IMR-90 (cell line): ENCODE measurements at regions not wholly inside any gene's neighbourhood (a gene's known extent, or its start where the extent isn't known, plus 50 kb on each side); places are given as distances from the start of the nearest gene placed in this dataset.

Experiments
- ATAC-seq: fragments of 200-7000 bp; cut with Tn5 transposase; 2 replicates; pipeline ENCODE4 v1.9.1; 2020; ENCODE audit warnings: low read depth, mild to moderate bottlenecking, moderate library complexity
- BruUV-seq: library from RNA; stranded (reverse); fragments of 400-500 nt; replicated peaks from 2 replicates; lab custom pipeline; 2021; lab: Mats Ljungman, UMichigan
- CTCF ChIA-PET: fragments of 300-600 bp; formaldehyde crosslinking; extraction: SDS; loops from one replicate; lab custom pipeline; 2021; ENCODE audit warnings: antibody characterized with exemption; lab: Yijun Ruan, JAX
- POLR2A ChIA-PET: fragments of 300-600 bp; sonication (Branson Sonifier 250); formaldehyde crosslinking; loops from one replicate; lab custom pipeline; 2022; ENCODE audit warnings: antibody characterized with exemption; ENCODE audit not compliant: unreplicated experiment; lab: Charles Lee
- DNase-seq: peaks from one replicate; pipeline ENCODE4 v3.0.0; 2013
- H2AFZ ChIP-seq: replicated peaks from 2 replicates; pipeline ENCODE3; 2013; ENCODE audit warnings: low read length, mild to moderate bottlenecking; ENCODE audit not compliant: poor library complexity
- H2AK5ac ChIP-seq: 2 replicates; pipeline ENCODE4 v1.6.1; 2013; ENCODE audit warnings: low read depth, low read length, inconsistent platforms
- H2AK9ac ChIP-seq: replicated peaks from 2 replicates; pipeline ENCODE3; 2013; ENCODE audit warnings: mild to moderate bottlenecking, low read depth, low read length, moderate library complexity; ENCODE audit not compliant: poor library complexity
- H2BK120ac ChIP-seq: 2 replicates; pipeline ENCODE4 v1.6.1; 2013; ENCODE audit warnings: low read depth, low read length, inconsistent platforms
- H2BK15ac ChIP-seq: 3 replicates; pipeline ENCODE4 v1.6.1; 2013; ENCODE audit warnings: low read depth, low read length, inconsistent platforms
- H2BK20ac ChIP-seq: 2 replicates; pipeline ENCODE4 v1.6.1; 2013; ENCODE audit warnings: low read depth, mild to moderate bottlenecking, inconsistent platforms, low read length, moderate library complexity
- H2BK5ac ChIP-seq: 2 replicates; pipeline ENCODE4 v1.6.1; 2013; ENCODE audit warnings: mild to moderate bottlenecking, low read depth, low read length, inconsistent platforms; ENCODE audit not compliant: poor library complexity, severe bottlenecking
- H3K14ac ChIP-seq: replicated peaks from 2 replicates; pipeline ENCODE4 v1.6.1; 2013; ENCODE audit warnings: low read depth, low read length, inconsistent platforms
- H3K18ac ChIP-seq: 2 replicates; pipeline ENCODE4 v1.6.1; 2013; ENCODE audit warnings: low read depth, low read length, control low read depth
- H3K23ac ChIP-seq: 2 replicates; pipeline ENCODE4 v1.6.1; 2013; ENCODE audit warnings: low read depth, low read length, inconsistent platforms
- H3K27ac ChIP-seq: 2 replicates; pipeline ENCODE4 v1.5.1; 2013; ENCODE audit warnings: mild to moderate bottlenecking, control low read depth, low read length; ENCODE audit not compliant: insufficient read depth
- H3K27me3 ChIP-seq: 2 replicates; pipeline ENCODE4 v1.6.1; 2013; ENCODE audit warnings: low read length; ENCODE audit not compliant: control insufficient read depth, insufficient read depth
- H3K36me3 ChIP-seq: 2 replicates; pipeline ENCODE4 v1.6.1; 2013; ENCODE audit warnings: low read length, mixed read lengths; ENCODE audit not compliant: control insufficient read depth, insufficient read depth
- H3K4ac ChIP-seq: 2 replicates; pipeline ENCODE4 v1.6.1; 2013; ENCODE audit warnings: low read depth, low read length, inconsistent platforms
- H3K4me1 ChIP-seq: 2 replicates; pipeline ENCODE4 v1.6.1; 2013; ENCODE audit warnings: low read length, mixed read lengths; ENCODE audit not compliant: control insufficient read depth, insufficient read depth
- H3K4me2 ChIP-seq: 2 replicates; pipeline ENCODE4 v1.6.1; 2013; ENCODE audit warnings: low read depth, mild to moderate bottlenecking, control low read depth, low read length, moderate library complexity
- H3K4me3 ChIP-seq: 2 replicates; pipeline ENCODE4 v1.5.1; 2013; ENCODE audit warnings: low read depth, mild to moderate bottlenecking, control low read depth, low read length, moderate library complexity; ENCODE audit not compliant: insufficient read depth
- H3K56ac ChIP-seq: 2 replicates; pipeline ENCODE4 v1.6.1; 2013; ENCODE audit warnings: low read length, inconsistent platforms; ENCODE audit not compliant: insufficient read depth; ENCODE audit errors: extremely low read depth
- H3K79me1 ChIP-seq, 2 experiments: 2 replicates each; pipeline ENCODE4 v1.6.1; 2013; ENCODE audit warnings: low read length in 2 of 2, inconsistent platforms in 1 of 2, low read depth in 1 of 2
- H3K9ac ChIP-seq: 2 replicates; pipeline ENCODE4 v1.6.1; 2013; ENCODE audit warnings: low read depth, low read length, control low read depth
- H3K9me1 ChIP-seq: 2 replicates; pipeline ENCODE4 v1.6.1; 2013; ENCODE audit warnings: low read length, inconsistent platforms; ENCODE audit not compliant: insufficient read depth
- H3K9me3 ChIP-seq: 2 replicates; pipeline ENCODE4 v1.6.1; 2013; ENCODE audit warnings: low read length; ENCODE audit not compliant: control insufficient read depth, insufficient read depth
- H4K20me1 ChIP-seq: 2 replicates; pipeline ENCODE4 v1.6.1; 2013; ENCODE audit warnings: low read length, inconsistent platforms; ENCODE audit not compliant: insufficient read depth
- H4K5ac ChIP-seq: 2 replicates; pipeline ENCODE4 v1.6.1; 2013; ENCODE audit warnings: mild to moderate bottlenecking, low read depth, low read length, control low read depth
- H4K8ac ChIP-seq, 2 experiments: 2 replicates each; pipeline ENCODE4 v1.6.1; 2013; ENCODE audit warnings: low read depth in 2 of 2, low read length in 2 of 2, control low read depth in 1 of 2, inconsistent platforms in 1 of 2
- H4K91ac ChIP-seq: 2 replicates; pipeline ENCODE4 v1.6.1; 2013; ENCODE audit warnings: low read depth, low read length, inconsistent platforms; ENCODE audit not compliant: insufficient read depth
- BHLHE40 ChIP-seq: fragments of 150-350 bp; IDR thresholded peaks from 2 replicates; pipeline ENCODE4 v1.6.1; 2016; ENCODE audit warnings: mild to moderate bottlenecking, low read depth, low read length
- CEBPB ChIP-seq: IDR thresholded peaks from 2 replicates; pipeline ENCODE4 v1.6.1; 2012; ENCODE audit warnings: low read depth, low read length, improper control_type of control experiment
- CTCF ChIP-seq: conservative IDR thresholded peaks from 2 replicates; pipeline ENCODE4 v1.5.1; 2012; ENCODE audit warnings: mild to moderate bottlenecking, low read depth, low read length, improper control_type of control experiment
- ELK1 ChIP-seq: fragments of 150-350 bp; IDR thresholded peaks from 2 replicates; pipeline ENCODE4 v1.6.1; 2016; ENCODE audit warnings: low read depth, mild to moderate bottlenecking, low read length, moderate library complexity, borderline replicate concordance
- MAFK ChIP-seq: IDR thresholded peaks from 2 replicates; pipeline ENCODE4 v1.6.1; 2012; ENCODE audit warnings: low read depth, low read length, improper control_type of control experiment
- MAZ ChIP-seq: IDR thresholded peaks from 2 replicates; pipeline ENCODE4 v1.6.1; 2012; ENCODE audit warnings: low read depth, mild to moderate bottlenecking, low read length, improper control_type of control experiment, moderate library complexity, borderline replicate concordance
- MXI1 ChIP-seq: IDR thresholded peaks from 2 replicates; pipeline ENCODE4 v1.6.1; 2012; ENCODE audit warnings: low read depth, mild to moderate bottlenecking, low read length, moderate library complexity, borderline replicate concordance
- NFE2L2 ChIP-seq: fragments of 150-350 bp; IDR thresholded peaks from 2 replicates; pipeline ENCODE4 v1.6.1; 2016; ENCODE audit warnings: low read depth, mild to moderate bottlenecking, low read length
- POLR2A ChIP-seq: IDR thresholded peaks from 2 replicates; pipeline ENCODE4 v1.6.1; 2012; ENCODE audit warnings: mild to moderate bottlenecking, low read depth, low read length
- RAD21 ChIP-seq: IDR thresholded peaks from 2 replicates; pipeline ENCODE4 v1.6.1; 2012; ENCODE audit warnings: low read length, improper control_type of control experiment
- RCOR1 ChIP-seq: IDR thresholded peaks from 2 replicates; pipeline ENCODE4 v1.6.1; 2012; ENCODE audit warnings: mild to moderate bottlenecking, low read length, improper control_type of control experiment; ENCODE audit not compliant: insufficient replicate concordance
- RFX5 ChIP-seq: IDR thresholded peaks from 2 replicates; pipeline ENCODE4 v1.8.0; 2012; ENCODE audit warnings: low read depth, mild to moderate bottlenecking, low read length, moderate library complexity
- SMC3 ChIP-seq: fragments of 150-350 bp; IDR thresholded peaks from 2 replicates; pipeline ENCODE4 v1.6.1; 2016; ENCODE audit warnings: low read depth, mild to moderate bottlenecking, antibody characterized with exemption, low read length, moderate library complexity
- USF2 ChIP-seq: fragments of 150-350 bp; IDR thresholded peaks from 2 replicates; pipeline ENCODE4 v1.6.1; 2017; ENCODE audit warnings: mild to moderate bottlenecking, antibody characterized with exemption, low read length, low read depth
- WGBS, 2 experiments: methylation state at CpG; one replicate each; pipeline versions ENCODE4 v1.1.5 to v1.1.7; 2013; ENCODE audit warnings: missing lambda C conversion rate in 2 of 2; ENCODE audit not compliant: insufficient read length in 1 of 2; ENCODE audit errors: extremely low coverage in 2 of 2; 5-methylcytosine and 5-hydroxymethylcytosine counted together
- dilution Hi-C: fragments of 300-500 bp; cut with HindIII; formaldehyde crosslinking; loops from one replicate; pipeline ENCODE4 v1.14.3; 2018; ENCODE audit warnings: low sequenced_read_pairs; ENCODE audit not compliant: unreplicated experiment
- in situ Hi-C: fragments of 300-500 bp; cut with MboI; formaldehyde crosslinking; loops from 3 replicates; pipeline ENCODE4 v1.14.3; 2019; ENCODE audit warnings: low sequenced_read_pairs, inconsistent platforms, mixed read lengths
- intact Hi-C: fragments of 100-400 bp; cut with micrococcal nuclease; formaldehyde crosslinking; loops from 2 replicates; pipeline ENCODE4 v1.10.0; 2022

GRCh38 chr17:72308744-72309385 is 188.0 kb downstream of the SOX9 start:
- H3K18ac ChIP-seq = no peak overlapping the region
- H2BK15ac ChIP-seq = no peak overlapping the region
- in situ Hi-C loops = no loop called here
- H3K4me2 ChIP-seq = no peak overlapping the region
- no peak overlapping the region for H2BK5ac ChIP-seq
- dilution Hi-C loops = no loop called here
- 25% methylated on average over 2 of the region's 5 CpGs; no CpG with 5 or more reads in 1 of the 2 experiments for WGBS, 2 experiments
- no peak overlapping the region for H2BK120ac ChIP-seq
- peaks cover 5% of the 10 kb centered on the region; the same call in 1 of the 2 replicates for H3K4me1 ChIP-seq
- H3K27ac ChIP-seq = no peak overlapping the region
- H3K4me3 ChIP-seq = no peak overlapping the region
- H3K36me3 ChIP-seq = no peaks in the 10 kb centered on the region
- no peak overlapping the region for H3K9ac ChIP-seq
- TF ChIP-seq RCOR1 (no peak), MAFK (no peak), MAZ (no peak), RAD21 (no peak), RFX5 (no peak), POLR2A (no peak), CTCF (no peak), SMC3 (no peak), CEBPB (no peak), BHLHE40 (no peak), ELK1 (no peak), NFE2L2 (no peak), USF2 (no peak), MXI1 (no peak)
- H4K8ac ChIP-seq = no peak overlapping the region
- peaks cover 11% of the 10 kb centered on the region for H3K9me1 ChIP-seq
- POLR2A ChIA-PET = no interaction called here
- no peak overlapping the region for H3K23ac ChIP-seq
- CTCF ChIA-PET = interaction anchor here (0.9 kb wide), 1 partner anchor 248 kb away, joined by 3 read pairs; no protein-coding TSS in a partner anchor
- no peak overlapping the region for H4K91ac ChIP-seq
- intact Hi-C loops = no loop called here
- H3K27me3 ChIP-seq = peaks cover 3% of the 10 kb centered on the region; the same call in 1 of the 2 replicates
- no peaks in the 10 kb centered on the region; the same call in 1 of the 2 replicates for H4K20me1 ChIP-seq
- no peak overlapping the region for H2AK9ac ChIP-seq
- H2AFZ ChIP-seq = peak overlapping the region; percentile 12
- peak; percentile 25 for DNase-seq
- H3K14ac ChIP-seq = no peak overlapping the region; the same call in none of the 2 replicates
- no peak overlapping the region for H3K56ac ChIP-seq
- no TSS peak for BruUV-seq
- H2AK5ac ChIP-seq = peak overlapping the region; percentile 10; the same call in 1 of the 2 replicates
- ATAC-seq = peak; percentile 84
- H4K5ac ChIP-seq = no peak overlapping the region; the same call in 1 of the 2 replicates
- no peak overlapping the region for H2BK20ac ChIP-seq
- no peaks in the 10 kb centered on the region for H3K9me3 ChIP-seq
- H3K79me1 ChIP-seq = no peaks in the 10 kb centered on the region
- no peak overlapping the region for H3K4ac ChIP-seq
